Astrocyte (in vitro differentiated cells and primary cell): ENCODE measurements at regions not wholly inside any gene's neighbourhood (a gene's known extent, or its start where the extent isn't known, plus 50 kb on each side); places are given as distances from the start of the nearest gene placed in this dataset.

Experiments
- DNase-seq: peaks from one replicate; pipeline ENCODE4 v3.0.0-alpha.2; 2010; ENCODE audit warnings: low read depth
- FAIRE-seq: peaks from 2 replicates; lab custom pipeline; 2011; peaks lifted over from hg19 to GRCh38; lab: Jason Lieb, UNC
- H2AFZ ChIP-seq: 2 replicates; pipeline ENCODE4 v1.6.0; 2012; ENCODE audit warnings: low read depth, low read length, inconsistent platforms
- H3K27ac ChIP-seq: 2 replicates; pipeline ENCODE4 v1.5.1; 2011; ENCODE audit warnings: low read depth, low read length, inconsistent platforms
- H3K27me3 ChIP-seq: 2 replicates; pipeline ENCODE4 v1.6.0; 2011; ENCODE audit warnings: low read length, inconsistent platforms; ENCODE audit not compliant: insufficient read depth
- H3K36me3 ChIP-seq: 2 replicates; pipeline ENCODE4 v1.5.1; 2011; ENCODE audit warnings: low read length, inconsistent platforms; ENCODE audit not compliant: insufficient read depth
- H3K4me1 ChIP-seq: 2 replicates; pipeline ENCODE4 v1.5.1; 2011; ENCODE audit warnings: low read length, inconsistent platforms; ENCODE audit not compliant: insufficient read depth
- H3K4me2 ChIP-seq: 2 replicates; pipeline ENCODE4 v1.6.0; 2012; ENCODE audit warnings: low read length, inconsistent platforms
- H3K4me3 ChIP-seq: 2 replicates; pipeline ENCODE4 v1.5.1; 2011; ENCODE audit warnings: low read depth, mild to moderate bottlenecking, low read length, inconsistent platforms; ENCODE audit not compliant: insufficient read depth
- H3K79me2 ChIP-seq: 2 replicates; pipeline ENCODE4 v1.6.0; 2012; ENCODE audit warnings: mild to moderate bottlenecking, low read length, inconsistent platforms; ENCODE audit not compliant: insufficient read depth
- H3K9ac ChIP-seq: 2 replicates; pipeline ENCODE4 v1.6.0; 2012; ENCODE audit warnings: mild to moderate bottlenecking, low read length, inconsistent platforms
- H3K9me3 ChIP-seq: 2 replicates; pipeline ENCODE4 v1.5.1; 2012; ENCODE audit warnings: low read depth, mild to moderate bottlenecking, low read length, inconsistent platforms; ENCODE audit not compliant: insufficient read depth
- H4K20me1 ChIP-seq: 2 replicates; pipeline ENCODE4 v1.6.0; 2012; ENCODE audit warnings: low read length, inconsistent platforms; ENCODE audit not compliant: insufficient read depth
- H3K27ac Mint-ChIP-seq: one replicate; pipeline ENCODE4 v1.8.0; 2021; ENCODE audit warnings: mild to moderate bottlenecking, mixed read lengths; ENCODE audit not compliant: unreplicated experiment
- H3K27me3 Mint-ChIP-seq: one replicate; pipeline ENCODE4 v1.8.0; 2021; ENCODE audit warnings: low read depth, mixed read lengths; ENCODE audit not compliant: unreplicated experiment
- H3K36me3 Mint-ChIP-seq: one replicate; pipeline ENCODE4 v1.8.0; 2021; ENCODE audit warnings: low read depth, mixed read lengths; ENCODE audit not compliant: unreplicated experiment
- H3K4me1 Mint-ChIP-seq: one replicate; pipeline ENCODE4 v1.8.0; 2021; ENCODE audit warnings: low read depth, mixed read lengths; ENCODE audit not compliant: unreplicated experiment
- H3K4me3 Mint-ChIP-seq: one replicate; pipeline ENCODE4 v1.8.0; 2021; ENCODE audit warnings: mild to moderate bottlenecking, moderate library complexity, mixed read lengths; ENCODE audit not compliant: unreplicated experiment
- H3K9me3 Mint-ChIP-seq: one replicate; pipeline ENCODE4 v1.8.0; 2021; ENCODE audit warnings: mild to moderate bottlenecking, mixed read lengths; ENCODE audit not compliant: unreplicated experiment
- EZH2 ChIP-seq: IDR thresholded peaks from 2 replicates; pipeline ENCODE4 v1.6.1; 2012; ENCODE audit warnings: mild to moderate bottlenecking, low read length, inconsistent platforms; ENCODE audit not compliant: insufficient read depth
- TF ChIP-seq, protein P1 (sequence below): IDR thresholded peaks from 2 replicates; pipeline ENCODE4 v1.5.1; 2011; ENCODE audit warnings: low read depth, mild to moderate bottlenecking, inconsistent platforms, low read length, moderate library complexity; ENCODE audit not compliant: insufficient read depth

DNA sequence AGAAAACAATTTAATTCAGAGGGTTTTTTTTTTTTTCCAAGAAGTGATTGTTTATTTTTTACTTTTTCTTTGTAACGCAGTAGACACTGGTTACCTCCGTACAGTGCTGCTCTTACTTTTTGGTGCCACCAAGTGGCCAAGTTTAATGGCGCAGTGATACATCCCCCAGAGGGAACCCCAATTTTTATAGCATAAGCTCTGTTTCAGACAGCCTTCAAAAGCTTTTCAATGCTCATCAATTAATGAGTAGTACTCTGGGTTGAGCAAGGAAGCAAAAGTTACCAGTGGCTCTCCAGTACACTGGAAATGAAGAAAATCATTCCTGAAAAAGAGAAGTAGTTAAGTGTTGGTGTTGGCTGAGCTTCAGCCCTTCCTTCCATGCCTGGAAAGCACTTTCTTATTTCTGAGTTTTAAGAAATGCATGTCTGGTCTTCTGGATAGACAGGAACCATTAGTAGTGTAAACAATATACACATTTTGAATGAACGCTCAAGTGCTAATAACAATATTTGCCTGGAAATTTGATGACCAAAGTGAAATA, 129.1 kb upstream of the SMLR1 start:
- H3K4me3 ChIP-seq: no peak overlapping the region
- no peaks in the 10 kb centered on the region for H3K9me3 Mint-ChIP-seq
- H3K4me3 Mint-ChIP-seq: no peak overlapping the region
- H3K36me3 Mint-ChIP-seq: peaks cover 1% of the 10 kb centered on the region
- peak overlapping the region; percentile 45 for H3K27ac ChIP-seq
- H3K4me2 ChIP-seq: no peak overlapping the region
- H2AFZ ChIP-seq: peak overlapping the region; percentile 11
- H3K27me3 ChIP-seq: no peaks in the 10 kb centered on the region
- no peaks in the 10 kb centered on the region for H3K79me2 ChIP-seq
- H3K27ac Mint-ChIP-seq: no peak overlapping the region
- H4K20me1 ChIP-seq: no peaks in the 10 kb centered on the region
- no peaks in the 10 kb centered on the region for H3K36me3 ChIP-seq
- peak; percentile 37 for DNase-seq
- H3K4me1 ChIP-seq: peaks cover 7% of the 10 kb centered on the region
- TF ChIP-seq EZH2: no peak
- TF ChIP-seq, protein P1, sequence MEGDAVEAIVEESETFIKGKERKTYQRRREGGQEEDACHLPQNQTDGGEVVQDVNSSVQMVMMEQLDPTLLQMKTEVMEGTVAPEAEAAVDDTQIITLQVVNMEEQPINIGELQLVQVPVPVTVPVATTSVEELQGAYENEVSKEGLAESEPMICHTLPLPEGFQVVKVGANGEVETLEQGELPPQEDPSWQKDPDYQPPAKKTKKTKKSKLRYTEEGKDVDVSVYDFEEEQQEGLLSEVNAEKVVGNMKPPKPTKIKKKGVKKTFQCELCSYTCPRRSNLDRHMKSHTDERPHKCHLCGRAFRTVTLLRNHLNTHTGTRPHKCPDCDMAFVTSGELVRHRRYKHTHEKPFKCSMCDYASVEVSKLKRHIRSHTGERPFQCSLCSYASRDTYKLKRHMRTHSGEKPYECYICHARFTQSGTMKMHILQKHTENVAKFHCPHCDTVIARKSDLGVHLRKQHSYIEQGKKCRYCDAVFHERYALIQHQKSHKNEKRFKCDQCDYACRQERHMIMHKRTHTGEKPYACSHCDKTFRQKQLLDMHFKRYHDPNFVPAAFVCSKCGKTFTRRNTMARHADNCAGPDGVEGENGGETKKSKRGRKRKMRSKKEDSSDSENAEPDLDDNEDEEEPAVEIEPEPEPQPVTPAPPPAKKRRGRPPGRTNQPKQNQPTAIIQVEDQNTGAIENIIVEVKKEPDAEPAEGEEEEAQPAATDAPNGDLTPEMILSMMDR: peak; percentile 98
- no peaks in the 10 kb centered on the region for H3K9me3 ChIP-seq
- H3K27me3 Mint-ChIP-seq: peaks cover 1% of the 10 kb centered on the region
- peak; percentile 89 for FAIRE-seq
- no peaks in the 10 kb centered on the region for H3K4me1 Mint-ChIP-seq
- peak overlapping the region; percentile 52 for H3K9ac ChIP-seq

DNA sequence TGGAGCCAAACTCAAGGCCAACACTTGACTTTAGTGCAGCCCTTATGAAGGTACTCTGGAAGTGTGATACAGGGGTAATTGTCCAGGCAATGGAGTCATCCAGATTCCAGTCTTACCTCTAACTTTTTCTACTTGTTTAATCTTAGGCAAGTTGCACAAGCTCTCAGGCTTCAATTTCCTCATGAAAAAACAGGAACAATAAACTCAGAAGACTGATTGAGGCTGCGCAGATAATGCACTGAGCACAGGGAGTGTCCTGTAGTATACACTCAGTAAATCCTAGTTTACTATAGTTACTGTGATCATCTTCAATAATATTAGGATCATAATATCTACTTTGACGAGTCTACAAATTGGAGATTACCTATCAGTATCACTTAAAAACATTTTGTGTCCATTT, 127.5 kb upstream of the SMLR1 start:
- Histone ChIP-seq H2AFZ (no peak overlapping the region), H3K36me3 (no peaks in the 10 kb centered on the region), H3K4me3 (no peak overlapping the region), H3K4me1 (peaks cover 7% of the 10 kb centered on the region), H3K27ac (no peak overlapping the region), H3K27me3 (no peaks in the 10 kb centered on the region), H3K79me2 (no peaks in the 10 kb centered on the region), H3K9me3 (no peaks in the 10 kb centered on the region), H4K20me1 (no peaks in the 10 kb centered on the region), H3K9ac (no peak overlapping the region), H3K4me2 (no peak overlapping the region)
- Mint-ChIP-seq H3K27me3 (peaks cover 6% of the 10 kb centered on the region), H3K36me3 (peaks cover 1% of the 10 kb centered on the region), H3K4me3 (no peak overlapping the region), H3K27ac (no peak overlapping the region), H3K4me1 (no peaks in the 10 kb centered on the region), H3K9me3 (peaks cover 5% of the 10 kb centered on the region)
- no peak for TF ChIP-seq EZH2
- TF ChIP-seq, protein P1: no peak
- FAIRE-seq (no peak), DNase-seq (no peak)

DNA sequence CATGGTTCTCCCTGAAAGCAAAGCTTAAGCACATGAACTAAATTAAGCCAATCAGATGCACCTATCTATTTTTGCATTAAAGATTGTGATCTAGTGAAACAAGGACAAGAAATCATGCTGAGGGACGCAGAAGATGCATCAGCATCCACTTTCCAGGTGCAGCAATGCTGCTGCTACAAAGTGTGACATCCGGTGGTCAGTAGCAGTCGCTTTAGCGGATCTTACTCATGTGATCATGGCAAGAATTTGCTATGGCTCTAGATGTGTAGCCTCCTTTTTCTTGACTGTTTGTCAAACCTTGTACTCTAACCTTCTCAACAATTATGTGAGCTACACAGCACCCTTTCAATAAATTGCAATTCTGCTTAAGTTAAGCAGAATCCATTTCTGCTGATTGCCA, 126.8 kb upstream of the SMLR1 start:
- no peak for DNase-seq
- H3K4me1 Mint-ChIP-seq: no peaks in the 10 kb centered on the region
- peaks cover 1% of the 10 kb centered on the region for H3K36me3 Mint-ChIP-seq
- peaks cover 5% of the 10 kb centered on the region for H3K9me3 Mint-ChIP-seq
- peaks cover 7% of the 10 kb centered on the region for H3K4me1 ChIP-seq
- TF ChIP-seq EZH2: no peak
- TF ChIP-seq, protein P1: no peak
- FAIRE-seq: no peak
- no peak overlapping the region for H2AFZ ChIP-seq
- no peaks in the 10 kb centered on the region for H3K79me2 ChIP-seq
- no peak overlapping the region for H3K27ac Mint-ChIP-seq
- no peak overlapping the region for H3K27ac ChIP-seq
- no peaks in the 10 kb centered on the region for H3K27me3 ChIP-seq
- H4K20me1 ChIP-seq: no peaks in the 10 kb centered on the region
- H3K4me2 ChIP-seq: no peak overlapping the region
- H3K9me3 ChIP-seq: no peaks in the 10 kb centered on the region
- H3K4me3 Mint-ChIP-seq: no peak overlapping the region
- peaks cover 6% of the 10 kb centered on the region for H3K27me3 Mint-ChIP-seq
- no peaks in the 10 kb centered on the region for H3K36me3 ChIP-seq
- H3K4me3 ChIP-seq: no peak overlapping the region
- H3K9ac ChIP-seq: no peak overlapping the region
